KBM-7 (cell line): ENCODE measurements at regions not wholly inside any gene's neighbourhood (a gene's known extent, or its start where the extent isn't known, plus 50 kb on each side); places are given as distances from the start of the nearest gene placed in this dataset.
A peak's percentile ranks its signal among the peaks of the same experiment; 100 is the strongest.
"Not testable (repeated sequence)": the region's sequence is repeated elsewhere in the genome, so short reads cannot be mapped to it uniquely, and the experiment has no call there.

Source experiments
- DNase-seq: peaks from one replicate; pipeline ENCODE4 v3.0.0-alpha.2; 2015
- in situ Hi-C: fragments of 300-500 bp; cut with MboI; formaldehyde crosslinking; loops from 2 replicates; pipeline ENCODE4 v1.14.3; 2020; ENCODE audit warnings: low sequenced_read_pairs, low pct_unique_long_range_greater_than_20kb, mixed read lengths

- in situ Hi-C loops, result no loop called here
- DNase-seq, result no peak
Measured at GRCh38 chr4:179666226-179666625, 2224.0 kb upstream of the AGA start.

DNA sequence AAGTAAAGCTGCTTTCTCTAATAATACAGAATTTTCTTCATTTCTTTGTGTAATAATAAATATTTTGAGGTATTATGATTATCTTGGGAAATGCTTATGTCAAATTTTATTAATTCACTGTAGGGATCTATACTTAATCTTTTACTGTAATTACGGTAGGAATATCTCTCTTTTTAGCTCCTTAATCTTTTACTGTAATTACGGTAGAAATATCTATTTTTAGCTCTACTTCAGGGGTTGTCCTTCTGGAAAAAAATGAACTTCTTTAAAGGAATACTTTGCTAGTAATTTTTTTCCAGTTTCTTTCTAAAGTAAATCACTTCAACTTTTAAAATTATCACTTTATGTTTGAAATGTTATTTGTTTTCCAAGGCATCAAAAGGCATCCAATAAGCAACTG lies 2229.4 kb upstream of the AGA start:
- in situ Hi-C loops, result no loop called here
- no peak for DNase-seq

- no peak for DNase-seq
- in situ Hi-C loops, result no loop called here
Measured at GRCh38 chr4:179678093-179678814, 2236.0 kb upstream of the AGA start.

DNA sequence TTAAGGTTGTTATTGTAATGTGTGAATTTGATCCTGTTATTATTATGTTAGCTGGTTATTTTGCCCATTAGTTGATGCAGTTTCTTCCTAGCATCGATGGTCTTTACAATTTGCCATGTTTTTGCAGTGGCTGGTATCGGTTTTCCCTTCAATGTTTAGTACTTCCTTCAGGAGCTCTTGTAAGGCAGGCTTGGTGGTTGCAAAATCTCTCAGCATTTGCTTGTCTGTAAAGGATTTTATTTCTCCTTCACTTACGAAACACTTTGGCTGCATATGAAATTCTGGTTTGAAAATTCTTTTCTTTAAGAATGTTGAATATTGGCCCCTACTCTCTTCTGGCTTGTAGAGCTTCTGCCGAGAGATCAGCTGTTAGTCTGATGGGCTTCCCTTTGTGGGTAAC lies 2241.4 kb upstream of the AGA start:
- DNase-seq, in situ Hi-C loops: not testable (repeated sequence)

- in situ Hi-C loops, result no loop called here
- DNase-seq, result no peak
Measured at GRCh38 chr4:179692222-179692621, 2250.0 kb upstream of the AGA start.

GRCh38 chr4:179695175-179695574 lies 2252.9 kb upstream of the AGA start:
- DNase-seq, result no peak

GRCh38 chr4:179698321-179698720 lies 2256.1 kb upstream of the AGA start:
- in situ Hi-C loops, result no loop called here
- no peak for DNase-seq

More at GRCh38 chr4:179695175-179695574, 2252.9 kb upstream of the AGA start:
- in situ Hi-C loops, result no loop called here

DNA sequence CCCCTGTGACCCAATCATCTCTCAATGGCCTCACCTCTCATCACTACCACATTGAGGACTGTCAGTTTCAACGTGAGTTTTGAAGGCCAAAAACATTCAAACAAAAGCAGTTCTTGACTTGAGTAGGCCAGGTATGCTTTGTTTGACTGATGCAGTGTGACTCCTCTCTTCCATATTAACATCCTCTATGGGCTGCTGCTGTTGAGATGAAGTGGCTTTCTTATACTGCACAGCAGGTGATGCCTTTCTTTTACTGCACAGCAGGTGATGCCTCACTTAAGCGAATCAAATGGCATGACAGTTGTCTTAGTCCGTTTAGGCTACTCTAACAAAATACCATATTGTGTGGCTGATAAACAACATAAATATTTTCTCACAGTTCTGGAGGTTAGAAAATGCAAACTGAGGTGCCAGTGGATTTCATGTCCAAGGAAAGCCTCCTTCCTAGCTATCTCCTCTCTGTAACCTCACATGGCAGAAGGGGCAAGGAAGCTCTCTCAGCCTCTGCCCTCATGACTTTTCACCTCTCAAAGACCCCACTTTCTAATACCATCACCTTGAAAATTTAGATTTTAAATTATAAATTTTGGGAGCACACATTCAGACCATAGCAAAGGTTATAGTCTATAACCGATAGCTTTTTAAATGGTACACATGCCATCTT lies 2267.9 kb upstream of the AGA start:
- in situ Hi-C loops, result no loop called here
- no peak for DNase-seq

DNA sequence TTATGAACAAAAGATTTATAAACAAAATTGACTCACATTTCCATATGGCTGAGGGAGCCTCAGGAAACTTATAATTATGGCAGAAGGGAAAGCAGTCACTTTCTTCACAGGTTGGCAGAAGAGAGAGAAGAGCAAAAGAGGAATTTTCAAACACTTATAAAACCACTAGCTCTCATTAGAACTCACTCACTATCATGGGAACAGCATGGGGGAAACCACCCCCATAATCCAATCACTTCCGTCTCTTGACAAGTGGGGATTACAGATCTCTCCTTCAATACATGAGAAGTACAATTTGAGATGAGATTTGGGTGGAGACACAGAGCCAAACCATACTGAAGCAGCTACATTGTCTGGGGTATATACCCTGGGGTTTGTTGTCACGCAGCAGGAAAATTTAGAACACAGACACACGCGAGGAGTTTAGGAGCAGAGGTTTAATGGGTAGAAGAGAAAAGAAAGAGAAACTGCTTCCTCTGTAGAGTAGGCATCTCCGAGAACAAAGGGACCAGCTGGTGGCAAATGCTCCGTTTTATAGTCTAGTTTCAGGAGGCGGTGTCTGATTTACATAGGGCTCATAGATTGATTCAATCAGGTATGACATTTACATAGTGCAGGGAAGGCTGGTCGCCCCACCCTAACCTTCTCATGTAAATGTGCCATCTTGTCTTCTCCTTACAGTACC lies 2277.7 kb upstream of the AGA start:
- no peak for DNase-seq
- in situ Hi-C loops, result no loop called here

- in situ Hi-C loops, DNase-seq: not testable (repeated sequence)
Measured at GRCh38 chr4:179726491-179726890, 2284.3 kb upstream of the AGA start.

GRCh38 chr4:179728305-179728704 lies 2286.1 kb upstream of the AGA start:
- no peak for DNase-seq
- in situ Hi-C loops, result no loop called here

DNA sequence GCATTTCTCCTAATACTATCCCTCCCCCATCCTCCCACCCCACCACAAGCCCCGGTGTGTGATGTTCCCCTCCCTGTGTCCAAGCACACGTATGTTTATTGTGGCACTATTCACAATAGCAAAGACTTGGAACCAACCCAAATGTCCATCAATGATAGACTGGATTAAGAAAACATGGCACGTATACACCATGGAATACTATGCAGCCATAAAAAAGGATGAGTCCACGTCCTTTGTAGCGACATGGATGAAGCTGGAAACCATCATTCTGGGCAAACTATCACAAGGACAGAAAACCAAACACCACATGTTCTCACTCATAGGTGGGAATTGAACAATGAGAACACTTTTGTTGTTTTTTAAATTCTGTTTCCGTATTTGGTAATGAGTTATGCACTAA lies 2294.6 kb upstream of the AGA start:
- in situ Hi-C loops, DNase-seq: not testable (repeated sequence)

DNA sequence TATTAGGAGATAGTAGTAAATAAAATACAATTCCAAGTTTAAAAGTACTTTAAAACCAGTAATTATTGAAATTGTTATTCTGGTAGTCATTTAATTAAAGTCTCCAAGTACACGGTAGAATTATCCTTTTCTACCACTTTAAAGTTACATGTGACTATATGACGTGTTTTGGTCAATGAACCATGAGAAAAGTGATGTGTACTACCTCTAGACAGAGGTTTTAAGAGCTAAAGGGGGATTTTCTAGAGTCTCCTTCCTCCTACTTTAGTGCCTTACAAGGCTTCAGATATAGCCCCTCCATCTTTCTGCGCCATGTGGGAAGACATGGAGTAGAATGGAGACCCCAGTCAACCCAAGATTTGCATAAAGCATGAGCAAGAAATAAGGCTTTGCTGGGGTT lies 2296.6 kb upstream of the AGA start:
- no peak for DNase-seq
- in situ Hi-C loops, result no loop called here

GRCh38 chr4:179747218-179747910 lies 2305.1 kb upstream of the AGA start:
- in situ Hi-C loops, result no loop called here
- no peak for DNase-seq

DNA sequence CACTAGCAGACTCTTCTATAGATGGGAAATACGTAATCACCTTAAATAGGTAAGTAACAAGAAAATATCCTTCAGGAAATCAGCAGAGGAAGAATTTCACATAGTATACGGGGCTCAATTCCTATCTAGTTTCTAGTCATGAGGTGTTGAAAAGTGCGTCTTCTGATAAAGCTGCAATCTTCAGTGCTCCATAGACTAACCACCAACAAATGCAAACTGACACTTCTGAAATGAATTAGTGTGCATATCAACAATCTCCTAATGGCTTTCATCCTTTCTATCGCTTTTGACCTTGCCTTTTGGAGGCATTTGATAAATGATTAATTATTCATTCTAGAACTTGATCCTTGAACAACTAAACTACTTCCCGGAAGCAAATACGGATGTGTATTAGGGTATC lies 2306.6 kb upstream of the AGA start:
- DNase-seq, result no peak
- in situ Hi-C loops, result no loop called here

DNA sequence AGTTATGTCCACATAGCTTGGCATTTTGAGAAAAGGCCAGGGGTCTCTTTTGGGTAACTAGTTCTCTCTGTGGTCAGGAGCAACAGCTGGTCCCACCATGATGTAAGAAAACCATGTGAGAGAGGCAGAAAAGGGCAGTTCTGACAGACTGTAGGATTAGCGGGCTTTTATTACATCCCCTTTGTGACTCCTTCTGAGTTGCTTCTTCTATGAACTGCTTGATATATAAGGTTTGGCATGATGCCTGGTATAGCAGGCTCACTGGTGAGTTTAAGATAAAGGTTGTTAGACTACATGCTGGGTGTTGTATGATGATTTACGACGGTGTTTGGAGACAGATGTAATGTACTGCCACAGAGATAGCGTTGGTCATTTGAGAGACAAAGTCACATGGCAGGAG lies 2308.1 kb upstream of the AGA start:
- DNase-seq, result peak; percentile 48
- in situ Hi-C loops, result no loop called here

GRCh38 chr4:179751669-179752068 lies 2309.4 kb upstream of the AGA start:
- DNase-seq, result no peak
- in situ Hi-C loops, result no loop called here

GRCh38 chr4:179755322-179755721 lies 2313.1 kb upstream of the AGA start:
- in situ Hi-C loops, result no loop called here
- DNase-seq, result peak; percentile 3

- no peak for DNase-seq
Measured at GRCh38 chr4:179757641-179758040, 2315.4 kb upstream of the AGA start.

DNA sequence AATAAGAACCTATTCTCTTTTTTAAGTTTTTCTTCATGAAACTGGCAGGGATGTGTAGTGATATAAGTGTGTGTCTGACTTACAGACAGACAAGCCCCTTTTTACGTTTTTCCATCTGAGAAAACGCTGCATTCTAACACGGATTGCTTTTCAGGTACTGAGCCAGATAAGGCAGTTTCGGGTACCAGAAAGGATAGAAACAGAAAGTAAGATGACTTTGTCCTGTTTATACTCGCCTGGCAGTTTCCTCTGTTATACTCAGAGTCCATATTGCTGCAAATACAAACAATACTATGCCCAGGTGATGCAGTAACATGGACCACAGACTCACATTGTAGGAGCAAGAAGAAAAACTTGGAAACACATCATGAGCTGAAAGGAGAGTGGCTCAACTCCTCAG lies 2320.6 kb upstream of the AGA start:
- in situ Hi-C loops, result no loop called here
- no peak for DNase-seq

More at GRCh38 chr4:179757641-179758040, 2315.4 kb upstream of the AGA start:
- in situ Hi-C loops, result no loop called here
